Spleen (tissue), 11 donors: ENCODE measurements at regions not wholly inside any gene's neighbourhood (a gene's known extent, or its start where the extent isn't known, plus 50 kb on each side); places are given as distances from the start of the nearest gene placed in this dataset.

ENCODE experiments used
- DNase-seq: peaks from one replicate; pipeline ENCODE4 v3.0.0-alpha.2; 2020
- H3K27ac ChIP-seq, 8 donors: fragments of 200-600 bp; sonication (generic) in 7 of 8; 1 replicate in 4 of 8; 2 replicates in 4 of 8; pipeline versions ENCODE4 v1.5.0 to v1.8.0; 2016 to 2021; ENCODE audit warnings: inconsistent platforms in 4 of 8, mild to moderate bottlenecking in 4 of 8, moderate library complexity in 1 of 8
- H3K27me3 ChIP-seq, 7 donors: fragments of 200-600 bp; sonication (generic) in 6 of 7; replicated peaks in 1 of 7; 1 replicate in 4 of 7; 2 replicates in 3 of 7; pipeline versions ENCODE4 v1.5.0 to v1.8.0; 2016 to 2021; ENCODE audit warnings: inconsistent platforms in 3 of 7, mild to moderate bottlenecking in 1 of 7
- H3K36me3 ChIP-seq, 6 donors: fragments of 200-600 bp; sonication (generic) in 5 of 6; 1 replicate in 4 of 6; 2 replicates in 2 of 6; pipeline versions ENCODE4 v1.5.0 to v1.8.0; 2016 to 2021; ENCODE audit warnings: inconsistent platforms in 2 of 6
- H3K4me1 ChIP-seq, 6 donors: fragments of 200-600 bp; sonication (generic) in 5 of 6; 1 replicate in 3 of 6; 2 replicates in 3 of 6; pipeline versions ENCODE4 v1.5.0 to v1.8.0; 2016 to 2021; ENCODE audit warnings: inconsistent platforms in 3 of 6
- H3K4me3 ChIP-seq, 8 donors: fragments of 200-600 bp; sonication (generic) in 7 of 8; 1 replicate in 4 of 8; 2 replicates in 4 of 8; pipeline versions ENCODE4 v1.5.0 to v1.8.0; 2016 to 2021; ENCODE audit warnings: inconsistent platforms in 4 of 8, mild to moderate bottlenecking in 4 of 8, moderate library complexity in 2 of 8
- H3K9me3 ChIP-seq, 8 donors: fragments of 200-600 bp; sonication (generic) in 7 of 8; 1 replicate in 4 of 8; 2 replicates in 4 of 8; pipeline versions ENCODE4 v1.5.0 to v1.8.0; 2016 to 2021; ENCODE audit warnings: inconsistent platforms in 4 of 8
- POLR2A ChIP-seq, 3 donors: fragments of 450-650 bp; IDR thresholded peaks; one replicate each; pipeline ENCODE4 v1.5.1; 2017; ENCODE audit warnings: antibody characterized with exemption in 3 of 3, mild to moderate bottlenecking in 1 of 3
- POLR2AphosphoS5 ChIP-seq, 3 donors: sonication (generic); formaldehyde crosslinking; IDR thresholded peaks; one replicate each; pipeline ENCODE4 v1.5.1; 2017; ENCODE audit warnings: antibody characterized with exemption in 3 of 3
- WGBS, 5 donors: extraction: QIAGEN DNeasy Blood & Tissue Kit in 3 of 5; methylation state at CpG; one replicate each; pipeline versions ENCODE4 v1.1.5 to v1.1.7; 2013 to 2018; 5-methylcytosine and 5-hydroxymethylcytosine counted together
- intact Hi-C: fragments of 100-400 bp; cut with DNase I; formaldehyde crosslinking; loops from one replicate; pipeline ENCODE4 v1.15.0; 2023; ENCODE audit warnings: low total_unique reads
- TF ChIP-seq, protein P1 (sequence below), 11 experiments: fragments of 200-600 bp in 7 of 11; fragments of 450-650 bp in 4 of 11; sonication (generic) in 4 of 11; IDR thresholded peaks in 8 of 11; conservative IDR thresholded peaks in 3 of 11; 1 replicate in 7 of 11; 2 replicates in 4 of 11; pipeline versions ENCODE4 v1.4.0 to v1.8.0; 2016 to 2021; ENCODE audit warnings: antibody characterized with exemption in 11 of 11, inconsistent platforms in 4 of 11, mild to moderate bottlenecking in 1 of 11
- donor health status: healthy with polysubstance abuse.
- donor health status: DM: no; HTN: no; CAD: no; lungs with moderate emphysema.
- donor health status: DM: no; HTN: no; CAD: no.
- donor health status: Bipolar disorder and iron deficiency.
- donor health status: healthy.
- donor health status: DM: no; HTN: no; CAD: no.
- donor health status: DM: yes; HTN: yes; CAD: no.

GRCh38 chr2:16860627-16861026, 195.0 kb upstream of the CYRIA start:
- TF ChIP-seq POLR2A (IDR thresholded peaks at IDR 0.05) = no peak
- TF ChIP-seq, protein P1, sequence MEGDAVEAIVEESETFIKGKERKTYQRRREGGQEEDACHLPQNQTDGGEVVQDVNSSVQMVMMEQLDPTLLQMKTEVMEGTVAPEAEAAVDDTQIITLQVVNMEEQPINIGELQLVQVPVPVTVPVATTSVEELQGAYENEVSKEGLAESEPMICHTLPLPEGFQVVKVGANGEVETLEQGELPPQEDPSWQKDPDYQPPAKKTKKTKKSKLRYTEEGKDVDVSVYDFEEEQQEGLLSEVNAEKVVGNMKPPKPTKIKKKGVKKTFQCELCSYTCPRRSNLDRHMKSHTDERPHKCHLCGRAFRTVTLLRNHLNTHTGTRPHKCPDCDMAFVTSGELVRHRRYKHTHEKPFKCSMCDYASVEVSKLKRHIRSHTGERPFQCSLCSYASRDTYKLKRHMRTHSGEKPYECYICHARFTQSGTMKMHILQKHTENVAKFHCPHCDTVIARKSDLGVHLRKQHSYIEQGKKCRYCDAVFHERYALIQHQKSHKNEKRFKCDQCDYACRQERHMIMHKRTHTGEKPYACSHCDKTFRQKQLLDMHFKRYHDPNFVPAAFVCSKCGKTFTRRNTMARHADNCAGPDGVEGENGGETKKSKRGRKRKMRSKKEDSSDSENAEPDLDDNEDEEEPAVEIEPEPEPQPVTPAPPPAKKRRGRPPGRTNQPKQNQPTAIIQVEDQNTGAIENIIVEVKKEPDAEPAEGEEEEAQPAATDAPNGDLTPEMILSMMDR (IDR thresholded peaks at IDR 0.05 in 8 of 11, conservative IDR thresholded peaks at IDR 0.05 in 3 of 11) = no peak
- no peak for TF ChIP-seq POLR2AphosphoS5 (IDR thresholded peaks at IDR 0.05)
- H3K27me3 ChIP-seq = peaks cover 0 to 3% (median 0%) of the 10 kb centered on the region in 7 donors
- H3K27ac ChIP-seq = no peak overlapping the region
- peaks cover 0 to 12% (median 3%) of the 10 kb centered on the region in 8 donors for H3K9me3 ChIP-seq
- no peak overlapping the region for H3K4me3 ChIP-seq
- no peak for DNase-seq
- WGBS, 5 donors = 81 to 89% (median 88%) methylated on average over 1 of the region's 1 CpG
- no peaks in the 10 kb centered on the region for H3K4me1 ChIP-seq
- intact Hi-C loops = no loop called here
- H3K36me3 ChIP-seq = no peaks in the 10 kb centered on the region

DNA sequence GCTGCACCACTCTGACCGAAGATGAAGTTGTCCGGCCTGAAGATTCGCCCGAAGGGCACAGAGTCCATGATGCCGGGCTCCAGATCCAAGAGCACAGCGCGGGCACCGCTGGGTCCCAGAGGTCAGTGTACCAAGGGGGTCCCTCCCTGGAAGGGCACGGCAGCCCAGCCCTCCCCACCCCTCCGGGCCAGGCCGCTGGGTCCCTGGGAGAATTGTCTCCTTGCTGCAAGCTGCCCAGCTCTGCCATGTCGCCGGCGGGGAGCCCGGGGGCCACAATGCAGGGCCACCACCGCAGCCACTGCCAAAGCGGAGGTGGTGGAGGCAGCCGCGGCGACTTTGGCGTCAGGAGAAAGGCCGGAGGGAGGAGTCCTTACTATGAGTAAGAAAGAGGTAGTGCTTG, 189.5 kb upstream of the CYRIA start:
- H3K4me3 ChIP-seq = no peak overlapping the region
- no peak overlapping the region for H3K27ac ChIP-seq
- peaks cover 0 to 15% (median 3%) of the 10 kb centered on the region in 8 donors for H3K9me3 ChIP-seq
- DNase-seq = peak; percentile 66
- H3K4me1 ChIP-seq = no peaks in the 10 kb centered on the region
- no peak for TF ChIP-seq POLR2A (IDR thresholded peaks at IDR 0.05)
- no peak for TF ChIP-seq POLR2AphosphoS5 (IDR thresholded peaks at IDR 0.05)
- TF ChIP-seq, protein P1 (IDR thresholded peaks at IDR 0.05 in 8 of 11, conservative IDR thresholded peaks at IDR 0.05 in 3 of 11) = no peak
- H3K36me3 ChIP-seq = no peaks in the 10 kb centered on the region
- H3K27me3 ChIP-seq = no peaks in the 10 kb centered on the region
- 94 to 99% (median 97%) methylated on average over 12 to 22 of the region's 22 CpGs for WGBS, 5 donors
- intact Hi-C loops = no loop called here

DNA sequence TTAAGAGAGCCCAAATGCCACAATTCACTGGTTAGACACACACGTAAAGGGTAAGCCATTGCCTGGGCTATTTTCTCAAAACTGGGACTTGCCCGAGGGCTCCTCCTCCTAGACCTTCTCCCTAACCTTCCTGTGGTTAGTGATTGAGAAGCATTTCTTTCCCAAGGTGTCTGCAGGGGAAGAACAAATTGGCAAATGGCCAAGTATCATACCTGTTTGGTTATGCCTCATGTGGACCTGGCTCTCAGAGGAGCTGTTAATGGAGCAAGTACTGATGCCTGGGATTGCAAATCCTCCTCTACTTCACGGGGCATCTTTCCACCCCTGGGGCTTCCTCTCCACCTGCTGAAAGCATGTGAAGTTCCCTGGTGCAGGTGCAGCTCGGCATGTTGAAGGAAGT, 187.5 kb upstream of the CYRIA start:
- intact Hi-C loops = no loop called here
- H3K36me3 ChIP-seq = no peaks in the 10 kb centered on the region
- H3K9me3 ChIP-seq = peaks cover 0 to 3% (median 0%) of the 10 kb centered on the region in 8 donors
- no peaks in the 10 kb centered on the region for H3K4me1 ChIP-seq
- DNase-seq = no peak
- no peak overlapping the region for H3K27ac ChIP-seq
- H3K27me3 ChIP-seq = no peaks in the 10 kb centered on the region
- H3K4me3 ChIP-seq = no peak overlapping the region
- 74 to 93% (median 85%) methylated on average over 4 of the region's 4 CpGs for WGBS, 5 donors
- no peak for TF ChIP-seq POLR2AphosphoS5 (IDR thresholded peaks at IDR 0.05)
- no peak for TF ChIP-seq POLR2A (IDR thresholded peaks at IDR 0.05)
- TF ChIP-seq, protein P1 (IDR thresholded peaks at IDR 0.05 in 8 of 11, conservative IDR thresholded peaks at IDR 0.05 in 3 of 11) = no peak

DNA sequence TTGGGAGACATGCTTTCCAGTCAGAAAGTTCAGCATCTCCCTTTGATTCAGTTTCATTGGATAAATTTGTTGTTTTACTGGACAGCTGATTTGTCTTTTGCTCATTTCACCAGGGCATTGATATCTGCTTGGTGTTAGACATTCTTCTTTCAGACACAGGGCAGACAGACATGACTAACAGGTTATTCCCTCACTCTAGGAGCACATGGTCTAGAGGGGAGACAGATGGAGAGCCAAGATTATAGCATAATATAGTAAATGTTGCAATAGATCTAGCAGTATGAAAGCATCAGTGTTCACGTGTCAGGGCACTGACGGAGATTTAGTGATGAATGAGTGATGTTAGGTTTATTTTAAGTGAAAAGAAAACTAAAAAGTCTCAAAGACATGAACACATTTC, 187.0 kb upstream of the CYRIA start:
- no peaks in the 10 kb centered on the region for H3K4me1 ChIP-seq
- intact Hi-C loops = no loop called here
- H3K27me3 ChIP-seq = no peaks in the 10 kb centered on the region
- peaks cover 0 to 3% (median 0%) of the 10 kb centered on the region in 8 donors for H3K9me3 ChIP-seq
- 86 to 95% (median 93%) methylated on average over 2 of the region's 2 CpGs for WGBS, 5 donors
- no peak for DNase-seq
- H3K36me3 ChIP-seq = no peaks in the 10 kb centered on the region
- TF ChIP-seq POLR2AphosphoS5 (IDR thresholded peaks at IDR 0.05) (no peak), POLR2A (IDR thresholded peaks at IDR 0.05) (no peak)
- TF ChIP-seq, protein P1 (IDR thresholded peaks at IDR 0.05 in 8 of 11, conservative IDR thresholded peaks at IDR 0.05 in 3 of 11) = no peak
- no peak overlapping the region for H3K27ac ChIP-seq
- no peak overlapping the region for H3K4me3 ChIP-seq
